GM18507 (cell line): ENCODE measurements at regions not wholly inside any gene's neighbourhood (a gene's known extent, or its start where the extent isn't known, plus 50 kb on each side); places are given as distances from the start of the nearest gene placed in this dataset.
"Not testable (repeated sequence)": the region's sequence is repeated elsewhere in the genome, so short reads cannot be mapped to it uniquely, and the experiment has no call there.

ENCODE experiments used
- DNase-seq: peaks from one replicate; pipeline ENCODE4 v3.0.0; 2011; ENCODE audit warnings: low read depth; ENCODE audit not compliant: insufficient read length; ENCODE audit errors: extremely low spot score
- FAIRE-seq: peaks from 2 replicates; lab custom pipeline; 2011; peaks lifted over from hg19 to GRCh38; lab: Jason Lieb, UNC

GRCh38 chr13:30077240-30077735 is 226.9 kb upstream of the UBL3 start:
- FAIRE-seq (no peak), DNase-seq (no peak)

- DNase-seq (no peak), FAIRE-seq (no peak)
Observed at GRCh38 chr13:30074955-30075614, 224.7 kb upstream of the UBL3 start.

- DNase-seq (no peak), FAIRE-seq (no peak)
Observed at GRCh38 chr13:30074431-30074830, 224.0 kb upstream of the UBL3 start.

DNA sequence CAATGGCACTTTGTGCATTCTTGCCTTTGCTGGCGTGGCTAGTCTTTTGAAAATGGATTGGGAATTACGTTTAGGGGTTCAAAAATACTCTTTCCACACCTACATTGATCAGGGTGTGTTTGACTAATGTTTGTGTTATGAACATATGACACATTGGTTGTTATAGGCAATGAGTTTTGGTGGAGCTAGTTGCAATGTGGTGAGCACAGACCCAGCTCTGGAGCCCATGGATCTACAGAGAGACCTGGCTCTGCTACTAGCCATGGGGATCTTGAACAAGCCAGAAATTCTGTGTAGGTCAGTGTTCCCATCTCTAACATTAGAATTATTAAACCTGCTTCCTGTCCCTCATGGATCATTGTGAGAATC is 222.4 kb upstream of the UBL3 start:
- no peak for FAIRE-seq

DNA sequence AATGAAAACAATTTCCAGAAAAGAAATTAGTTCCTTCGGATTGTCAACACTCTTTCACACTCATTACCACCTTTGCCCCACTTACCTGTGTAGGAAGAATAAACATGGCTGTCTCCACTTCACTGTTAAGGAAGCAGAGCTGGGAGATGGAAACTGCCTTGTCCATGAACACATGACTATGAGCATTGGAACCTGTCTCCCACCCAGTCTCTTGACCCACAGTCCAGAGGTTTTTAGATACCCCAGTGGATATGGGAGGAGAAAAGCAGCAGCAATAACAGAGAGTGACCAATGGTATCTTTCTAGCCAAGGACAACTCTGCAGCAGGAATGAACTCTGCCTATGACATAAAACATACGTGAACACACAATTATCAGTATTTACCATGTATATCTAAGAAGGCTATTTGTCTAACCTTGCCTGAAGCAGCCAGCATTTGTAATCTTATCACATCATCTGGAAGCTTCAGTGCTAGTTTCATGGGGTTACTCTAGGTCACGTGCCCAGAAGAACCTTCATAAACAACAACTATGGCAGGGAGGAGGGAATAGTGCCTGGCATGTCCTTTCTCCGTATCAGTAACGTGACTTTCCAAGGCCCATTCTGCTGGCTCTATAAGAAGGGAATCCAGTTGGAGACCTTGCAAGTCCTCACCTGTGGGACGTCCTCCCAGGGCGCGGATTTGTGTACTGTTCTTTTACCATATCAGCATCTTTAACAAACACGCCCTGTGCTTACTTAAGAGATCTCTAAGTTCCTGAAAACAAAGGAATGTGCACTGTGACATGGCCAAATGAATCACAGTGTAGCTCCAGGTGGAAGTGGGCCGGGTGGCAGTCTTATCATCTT is 221.8 kb upstream of the UBL3 start:
- FAIRE-seq, result no peak
- no peak for DNase-seq

More for the DNA sequence above, 222.4 kb upstream of the UBL3 start:
- DNase-seq, result no peak

DNA sequence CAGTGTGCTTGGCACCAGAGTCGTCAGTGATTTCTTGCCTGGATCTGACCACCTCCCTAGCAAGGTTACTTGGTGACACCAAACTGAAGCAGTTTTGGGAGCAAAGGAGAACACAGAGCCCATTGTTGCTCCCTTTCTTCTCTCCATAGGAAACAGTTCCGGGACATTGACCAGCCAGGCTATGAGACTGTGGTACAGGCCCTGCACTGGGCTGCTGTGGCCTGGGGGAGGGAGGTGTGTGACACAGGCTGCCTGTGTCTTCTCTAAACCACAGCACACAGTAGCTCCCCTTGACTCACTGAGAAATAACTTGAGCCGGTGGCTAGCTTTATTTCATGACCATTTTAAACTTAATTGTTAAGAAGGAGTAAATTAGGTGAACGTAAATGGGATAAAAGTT is 214.8 kb upstream of the UBL3 start:
- DNase-seq (no peak), FAIRE-seq (no peak)

DNA sequence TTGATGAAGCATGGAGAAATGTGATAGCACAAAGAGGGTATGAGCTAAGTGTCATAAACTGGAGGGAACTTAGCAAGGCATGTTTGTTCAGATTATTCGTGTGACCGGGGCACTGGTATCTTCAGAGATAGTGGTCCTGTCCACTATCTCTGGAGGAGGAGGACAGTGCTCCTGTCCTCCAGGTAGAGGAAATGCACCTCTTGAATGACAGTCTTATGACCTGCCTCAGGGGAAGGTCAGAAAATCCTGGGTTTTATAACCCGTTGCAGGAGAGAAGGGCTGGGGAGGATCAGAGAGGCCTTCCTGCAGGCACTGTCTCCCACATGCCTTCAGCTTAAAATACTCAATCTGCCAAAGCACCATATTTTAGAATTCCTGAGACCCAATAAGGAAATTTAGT is 213.5 kb upstream of the UBL3 start:
- FAIRE-seq, result no peak
- DNase-seq, result no peak

DNA sequence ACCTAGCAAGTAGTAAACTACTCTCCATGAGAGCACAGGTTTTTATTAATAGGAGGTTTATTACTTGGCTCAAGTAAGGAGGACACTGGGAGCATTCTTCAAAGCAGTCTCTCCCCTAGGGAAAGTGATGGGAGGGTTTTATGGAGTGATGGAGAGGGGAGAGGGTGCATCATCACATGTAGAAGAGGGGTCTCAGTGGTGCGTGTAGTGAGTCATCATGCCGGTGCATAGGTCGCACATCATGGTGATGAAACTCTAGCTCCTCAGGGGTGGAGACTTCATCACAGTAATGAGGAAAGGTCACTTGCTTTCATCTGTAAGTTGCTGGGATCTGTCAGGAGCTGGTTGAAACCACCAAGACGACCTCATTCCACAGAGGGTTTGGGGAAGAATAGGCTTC is 210.8 kb upstream of the UBL3 start:
- FAIRE-seq (no peak), DNase-seq (no peak)

GRCh38 chr13:30058429-30058828 is 208.0 kb upstream of the UBL3 start:
- FAIRE-seq, result no peak
- no peak for DNase-seq

DNA sequence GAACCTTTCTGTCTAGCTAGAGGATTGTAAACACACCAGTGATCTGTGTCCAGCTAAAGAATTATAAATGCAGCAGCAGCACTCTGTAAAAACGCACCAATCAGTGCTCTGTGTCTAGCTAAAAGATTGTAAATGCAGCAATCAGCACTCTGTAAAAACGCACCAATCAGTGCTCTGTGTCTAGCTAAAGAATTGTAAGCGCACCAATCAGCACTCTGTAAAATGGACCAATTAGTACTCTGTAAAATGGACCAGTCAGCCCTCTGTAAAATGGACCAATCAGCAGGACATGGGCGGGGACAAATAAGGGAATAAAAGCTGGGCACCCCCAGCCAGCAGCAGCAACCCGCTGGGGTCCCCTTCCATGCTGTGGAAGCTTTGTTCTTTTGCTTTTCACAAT is 204.1 kb upstream of the UBL3 start:
- DNase-seq, FAIRE-seq: not testable (repeated sequence)

GRCh38 chr13:30053939-30054338 is 203.5 kb upstream of the UBL3 start:
- DNase-seq (no peak), FAIRE-seq (no peak)

DNA sequence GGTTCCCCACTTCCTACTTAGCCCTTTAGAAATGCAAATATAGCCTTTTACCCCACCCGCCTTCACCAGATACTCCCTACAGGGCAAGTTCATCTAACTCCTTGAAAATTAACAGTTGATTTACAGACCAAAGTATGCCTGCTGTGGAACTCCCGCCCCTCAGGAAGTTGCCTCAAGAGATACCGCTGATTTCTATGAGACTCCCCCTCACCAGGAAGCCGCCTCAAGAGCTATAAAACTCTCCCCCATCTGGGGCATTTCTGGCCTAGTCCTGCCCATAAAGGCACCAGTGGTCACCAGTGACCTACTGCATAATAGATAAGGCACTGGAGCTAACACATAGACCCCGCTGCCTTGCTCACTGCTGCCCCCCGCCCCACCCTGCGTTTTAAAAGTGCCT is 201.7 kb upstream of the UBL3 start:
- DNase-seq, result no peak
- FAIRE-seq, result no peak

- FAIRE-seq (no peak), DNase-seq (no peak)
Observed at GRCh38 chr13:30051531-30052060, 201.2 kb upstream of the UBL3 start.

- FAIRE-seq (no peak), DNase-seq (no peak)
Observed at GRCh38 chr13:30049692-30050091, 199.3 kb upstream of the UBL3 start.

DNA sequence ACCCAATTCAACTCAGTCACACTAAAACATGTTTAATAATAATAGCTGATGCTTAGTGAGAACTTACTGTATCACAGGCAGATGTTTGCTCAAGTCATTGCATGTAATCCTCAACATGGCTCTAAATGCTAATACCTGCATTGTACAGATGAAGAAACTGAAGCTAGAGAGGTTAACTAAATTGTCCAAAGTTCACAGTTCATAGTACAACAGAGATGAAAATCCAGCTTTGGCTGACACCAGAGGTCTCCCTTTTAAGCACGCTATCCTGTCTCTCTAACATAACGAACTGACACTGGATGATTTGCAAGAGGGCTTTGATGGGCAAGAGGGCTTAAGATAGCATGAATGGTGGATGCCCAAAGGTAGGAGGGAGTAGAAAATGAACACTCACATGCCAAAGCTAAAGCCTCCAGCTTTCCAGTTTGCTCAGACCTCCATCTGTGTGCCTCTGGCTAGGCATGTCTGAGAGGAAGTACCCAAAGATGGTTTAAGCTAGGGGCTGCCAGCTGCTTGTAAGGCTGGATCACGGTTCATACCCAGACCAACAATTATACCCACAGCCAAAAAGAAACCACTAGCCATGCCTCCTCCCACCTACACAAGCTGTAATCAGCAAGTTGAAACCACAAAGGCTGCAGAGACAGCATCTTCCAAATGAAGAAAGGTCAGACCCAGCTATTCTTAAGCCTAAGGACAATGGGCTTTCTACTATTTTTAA is 196.9 kb upstream of the UBL3 start:
- DNase-seq (no peak), FAIRE-seq (no peak)

DNA sequence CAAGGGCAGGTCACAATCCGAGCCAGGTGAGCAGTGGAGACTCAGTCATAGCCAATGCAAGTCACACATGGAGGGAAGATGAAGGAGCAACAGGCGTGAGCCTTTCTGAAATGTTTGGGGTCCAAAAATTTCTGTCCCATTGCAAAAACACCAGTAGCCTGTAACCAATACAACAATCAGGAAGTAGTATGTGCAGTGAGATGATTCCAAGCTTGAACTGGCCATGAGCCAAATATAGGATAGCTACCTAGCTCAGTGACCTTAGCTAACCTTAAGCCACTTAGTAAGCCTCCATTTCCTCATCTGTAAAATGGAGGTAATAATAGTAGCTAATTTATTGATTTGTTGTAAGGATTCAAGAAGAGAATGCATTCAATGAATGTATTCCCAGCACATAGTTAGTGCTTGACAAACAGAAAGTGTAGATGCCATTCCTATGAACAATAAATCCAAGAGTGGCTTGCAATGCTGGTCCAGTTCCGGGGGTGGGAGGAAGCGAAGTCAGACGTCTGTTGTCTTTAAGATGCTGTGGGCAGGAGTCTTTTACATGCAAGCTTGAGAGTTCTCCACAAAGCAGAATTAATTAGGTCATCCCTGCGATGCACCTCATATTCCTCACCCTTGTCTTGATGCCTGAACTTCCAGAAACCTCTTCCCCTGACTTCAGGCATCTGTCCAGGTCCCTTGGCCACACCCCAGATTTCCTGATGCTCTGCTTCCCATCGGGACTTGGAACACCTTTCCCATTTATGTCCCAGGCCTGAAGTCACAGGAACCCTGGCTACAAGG is 195.7 kb upstream of the UBL3 start:
- no peak for DNase-seq
- FAIRE-seq, result no peak

GRCh38 chr13:30044932-30045331 is 194.5 kb upstream of the UBL3 start:
- DNase-seq (no peak), FAIRE-seq (no peak)

- FAIRE-seq (no peak), DNase-seq (no peak)
Observed at GRCh38 chr13:30043631-30043925, 193.2 kb upstream of the UBL3 start.

GRCh38 chr13:30042891-30043630 is 192.6 kb upstream of the UBL3 start:
- no peak for DNase-seq
- FAIRE-seq, result no peak
